A673 (cell line): ENCODE measurements at regions not wholly inside any gene's neighbourhood (a gene's known extent, or its start where the extent isn't known, plus 50 kb on each side); places are given as distances from the start of the nearest gene placed in this dataset.
"Not testable (repeated sequence)": the region's sequence is repeated elsewhere in the genome, so short reads cannot be mapped to it uniquely, and the experiment has no call there.

Source experiments
- BruUV-seq: library from RNA; stranded (reverse); fragments of 400-500 nt; replicated peaks from 2 replicates; lab custom pipeline; 2021; lab: Mats Ljungman, UMichigan
- CTCF ChIA-PET: fragments of 300-600 bp; sonication (Branson Sonifier 250); formaldehyde crosslinking; loops from one replicate; lab custom pipeline; 2022; ENCODE audit warnings: antibody characterized with exemption; lab: Charles Lee
- POLR2A ChIA-PET: fragments of 300-600 bp; sonication (Branson Sonifier 250); formaldehyde crosslinking; loops from one replicate; lab custom pipeline; 2022; ENCODE audit warnings: antibody characterized with exemption; ENCODE audit not compliant: low non-redundant PET; lab: Charles Lee
- DNase-seq: peaks from one replicate; pipeline ENCODE4 v3.0.0-alpha.2; 2015; ENCODE audit warnings: low spot score
- H3K27ac ChIP-seq: fragments of 200-600 bp; sonication (generic); 2 replicates; pipeline ENCODE4 v1.5.1; 2016; ENCODE audit warnings: mixed run types, low read depth, mild to moderate bottlenecking, mixed read lengths, antibody characterized with exemption, low read length; ENCODE audit not compliant: poor library complexity, severe bottlenecking
- H3K27me3 ChIP-seq: fragments of 200-600 bp; sonication (generic); replicated peaks from 2 replicates; pipeline ENCODE4 v1.6.1; 2017; ENCODE audit warnings: mixed run types, low read depth, mild to moderate bottlenecking, mixed read lengths, antibody characterized with exemption, low read length; ENCODE audit not compliant: insufficient read depth, poor library complexity
- H3K36me3 ChIP-seq: fragments of 200-600 bp; sonication (generic); 2 replicates; pipeline ENCODE4 v1.6.1; 2016; ENCODE audit warnings: mixed run types, mild to moderate bottlenecking, mixed read lengths, antibody characterized with exemption, low read length; ENCODE audit not compliant: insufficient read depth, poor library complexity, severe bottlenecking
- H3K4me1 ChIP-seq: fragments of 200-600 bp; sonication (generic); 2 replicates; pipeline ENCODE4 v1.6.1; 2017; ENCODE audit warnings: mixed run types, mild to moderate bottlenecking, mixed read lengths, antibody characterized with exemption, low read length; ENCODE audit not compliant: insufficient read depth, poor library complexity, severe bottlenecking
- H3K4me3 ChIP-seq: fragments of 200-600 bp; sonication (generic); 2 replicates; pipeline ENCODE4 v1.5.1; 2016; ENCODE audit warnings: low read depth, mixed run types, mild to moderate bottlenecking, mixed read lengths, low read length; ENCODE audit not compliant: poor library complexity, severe bottlenecking
- H3K9me3 ChIP-seq: fragments of 200-600 bp; sonication (generic); 2 replicates; pipeline ENCODE4 v1.6.1; 2016; ENCODE audit warnings: mixed run types, low read depth, mild to moderate bottlenecking, mixed read lengths, antibody characterized with exemption, low read length; ENCODE audit not compliant: poor library complexity, severe bottlenecking
- EZH2 ChIP-seq: fragments of 200-600 bp; sonication (generic); IDR thresholded peaks from 2 replicates; pipeline ENCODE4 v1.6.1; 2017; ENCODE audit warnings: borderline replicate concordance, low read depth, mild to moderate bottlenecking, mixed read lengths, antibody characterized with exemption, low read length; ENCODE audit not compliant: poor library complexity, severe bottlenecking
- intact Hi-C: fragments of 100-400 bp; cut with micrococcal nuclease; formaldehyde crosslinking; loops from one replicate; pipeline ENCODE4 v1.10.0; 2022; ENCODE audit not compliant: unreplicated experiment
- TF ChIP-seq, protein P1 (sequence below): fragments of 300-800, 200-600 bp; sonication (generic); conservative IDR thresholded peaks from 2 replicates; pipeline ENCODE4 v1.5.1; 2017; ENCODE audit warnings: low read depth, mild to moderate bottlenecking, antibody characterized with exemption, low read length, moderate library complexity, mixed read lengths

DNA sequence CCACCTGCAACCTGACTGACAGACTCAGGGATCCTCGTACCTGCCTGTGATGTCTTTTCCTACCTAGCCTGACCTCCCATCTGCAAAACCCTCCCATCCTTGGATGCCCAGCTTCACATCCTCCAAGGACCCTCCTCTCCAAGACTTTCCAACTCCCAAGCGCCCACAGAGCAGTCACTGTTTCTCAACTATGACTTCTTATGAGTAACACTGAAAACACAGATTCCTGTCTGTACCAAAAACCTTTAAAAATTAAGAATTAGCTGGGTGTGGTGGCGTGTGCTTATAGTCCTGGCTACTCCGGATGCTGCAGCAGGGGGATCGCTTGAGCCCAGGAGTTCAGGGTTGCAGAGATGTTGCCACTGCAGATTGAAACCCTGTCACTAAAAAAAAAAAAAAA is 181.9 kb downstream of the PSMG1 start:
- Histone ChIP-seq H3K27me3 (no peaks in the 10 kb centered on the region), H3K4me3 (no peak overlapping the region), H3K4me1 (no peaks in the 10 kb centered on the region), H3K36me3 (no peaks in the 10 kb centered on the region), H3K27ac (no peak overlapping the region), H3K9me3 (no peaks in the 10 kb centered on the region)
- TF ChIP-seq EZH2, result no peak
- TF ChIP-seq, protein P1, sequence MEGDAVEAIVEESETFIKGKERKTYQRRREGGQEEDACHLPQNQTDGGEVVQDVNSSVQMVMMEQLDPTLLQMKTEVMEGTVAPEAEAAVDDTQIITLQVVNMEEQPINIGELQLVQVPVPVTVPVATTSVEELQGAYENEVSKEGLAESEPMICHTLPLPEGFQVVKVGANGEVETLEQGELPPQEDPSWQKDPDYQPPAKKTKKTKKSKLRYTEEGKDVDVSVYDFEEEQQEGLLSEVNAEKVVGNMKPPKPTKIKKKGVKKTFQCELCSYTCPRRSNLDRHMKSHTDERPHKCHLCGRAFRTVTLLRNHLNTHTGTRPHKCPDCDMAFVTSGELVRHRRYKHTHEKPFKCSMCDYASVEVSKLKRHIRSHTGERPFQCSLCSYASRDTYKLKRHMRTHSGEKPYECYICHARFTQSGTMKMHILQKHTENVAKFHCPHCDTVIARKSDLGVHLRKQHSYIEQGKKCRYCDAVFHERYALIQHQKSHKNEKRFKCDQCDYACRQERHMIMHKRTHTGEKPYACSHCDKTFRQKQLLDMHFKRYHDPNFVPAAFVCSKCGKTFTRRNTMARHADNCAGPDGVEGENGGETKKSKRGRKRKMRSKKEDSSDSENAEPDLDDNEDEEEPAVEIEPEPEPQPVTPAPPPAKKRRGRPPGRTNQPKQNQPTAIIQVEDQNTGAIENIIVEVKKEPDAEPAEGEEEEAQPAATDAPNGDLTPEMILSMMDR, result no peak
- BruUV-seq, result no TSS peak
- intact Hi-C loops, result no loop called here
- no peak for DNase-seq
- ChIA-PET CTCF (no interaction called here), POLR2A (no interaction called here)

DNA sequence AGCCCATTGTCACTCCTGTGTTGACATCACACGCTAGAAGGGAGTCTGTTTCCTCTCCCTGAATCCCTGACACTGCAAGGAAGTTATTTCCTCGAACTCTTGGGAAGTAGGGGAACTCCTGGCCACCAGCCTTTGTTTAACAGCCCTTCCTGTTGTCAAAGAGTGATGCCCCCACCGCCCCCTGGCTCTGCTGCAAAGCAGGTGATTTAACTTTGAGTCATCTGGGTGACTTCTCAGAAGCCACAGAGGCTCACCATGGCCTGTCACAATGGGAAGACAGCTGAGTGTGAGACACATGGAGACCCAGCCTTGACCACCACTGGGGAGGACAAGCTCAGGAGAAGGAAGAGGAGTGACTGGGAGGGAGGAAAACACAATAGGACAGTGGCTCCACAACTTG is 182.8 kb downstream of the PSMG1 start:
- no peaks in the 10 kb centered on the region for H3K27me3 ChIP-seq
- TF ChIP-seq, protein P1, result no peak
- TF ChIP-seq EZH2, result no peak
- intact Hi-C loops, result no loop called here
- no peaks in the 10 kb centered on the region for H3K4me1 ChIP-seq
- no peak overlapping the region for H3K4me3 ChIP-seq
- no peaks in the 10 kb centered on the region for H3K36me3 ChIP-seq
- ChIA-PET POLR2A (no interaction called here), CTCF (no interaction called here)
- no peaks in the 10 kb centered on the region for H3K9me3 ChIP-seq
- no TSS peak for BruUV-seq
- no peak for DNase-seq
- H3K27ac ChIP-seq, result no peak overlapping the region

DNA sequence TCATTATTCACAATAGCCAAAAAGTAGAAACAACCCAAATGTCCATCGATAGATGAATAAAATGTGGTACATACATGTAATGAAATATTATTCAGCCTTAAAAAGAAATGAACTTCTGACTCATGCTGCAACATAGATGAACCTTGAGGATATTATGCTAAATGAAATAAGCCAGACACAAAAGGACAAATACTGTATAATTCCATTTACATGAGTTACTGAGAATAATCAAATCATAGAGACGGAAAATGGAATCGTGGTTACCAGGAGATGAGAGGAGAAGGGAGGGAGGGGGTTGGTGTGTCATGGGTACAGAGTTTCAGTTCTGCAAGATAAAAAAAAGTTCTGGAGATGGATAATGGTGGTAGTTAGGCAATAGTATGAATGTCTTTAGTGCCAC is 184.1 kb downstream of the PSMG1 start:
- Histone ChIP-seq H3K27ac (no peak overlapping the region), H3K4me3 (no peak overlapping the region), H3K36me3 (no peaks in the 10 kb centered on the region), H3K9me3 (no peaks in the 10 kb centered on the region), H3K4me1 (no peaks in the 10 kb centered on the region), H3K27me3 (no peaks in the 10 kb centered on the region)
- TF ChIP-seq EZH2, result no peak
- TF ChIP-seq, protein P1, result no peak
- CTCF ChIA-PET, result no interaction called here
- intact Hi-C loops, result no loop called here
- no peak for DNase-seq
- BruUV-seq, result no TSS peak
- POLR2A ChIA-PET, result no interaction called here

DNA sequence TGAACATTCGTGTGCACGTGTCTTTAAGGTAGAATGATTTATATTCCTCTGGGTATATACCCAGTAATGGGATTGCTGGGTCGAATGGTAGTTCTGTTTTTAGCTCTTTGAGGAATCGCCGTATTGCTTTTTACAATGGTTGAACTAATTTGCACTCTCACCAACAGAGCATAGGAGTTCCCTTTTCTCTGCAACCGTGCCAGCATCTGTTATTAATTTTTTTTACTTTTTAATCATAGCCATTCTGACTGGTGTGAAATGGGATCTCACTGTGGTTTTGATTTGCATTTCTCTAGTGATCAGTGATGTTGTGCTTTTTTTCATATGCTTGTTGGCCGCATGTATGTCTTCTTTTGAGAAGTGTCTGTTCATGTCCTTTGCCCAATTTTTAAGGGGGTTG is 185.0 kb downstream of the PSMG1 start:
- CTCF ChIA-PET, DNase-seq: not testable (repeated sequence)

DNA sequence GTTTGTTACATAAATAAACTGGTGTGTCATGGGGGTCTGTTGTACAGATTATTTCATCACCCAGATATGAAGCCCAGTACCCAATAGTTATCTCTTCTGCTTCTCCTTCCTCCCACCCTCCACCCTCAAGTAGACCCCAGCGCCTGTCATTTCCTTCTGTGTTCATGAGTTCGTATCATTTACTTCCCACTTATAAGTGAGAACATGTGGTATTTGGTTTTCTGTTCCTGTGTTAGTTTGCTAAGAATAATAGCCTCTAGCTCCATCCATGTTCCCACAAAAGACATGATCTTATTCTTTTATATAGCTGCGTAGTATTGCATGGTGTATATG is 185.4 kb downstream of the PSMG1 start:
- POLR2A ChIA-PET, intact Hi-C loops, H3K27ac ChIP-seq, H3K36me3 ChIP-seq, H3K4me3 ChIP-seq, H3K27me3 ChIP-seq, BruUV-seq, H3K4me1 ChIP-seq, DNase-seq, H3K9me3 ChIP-seq, CTCF ChIA-PET: not testable (repeated sequence)

More for the DNA sequence above, 185.0 kb downstream of the PSMG1 start:
- H3K4me1 ChIP-seq, H3K27me3 ChIP-seq, H3K27ac ChIP-seq, H3K36me3 ChIP-seq, intact Hi-C loops, POLR2A ChIA-PET, H3K9me3 ChIP-seq, H3K4me3 ChIP-seq, BruUV-seq: not testable (repeated sequence)
